ENCODE measurements at regions not wholly inside any gene's neighbourhood (a gene's known extent, or its start where the extent isn't known, plus 50 kb on each side); places are given as distances from the start of the nearest gene placed in this dataset.

DNA sequence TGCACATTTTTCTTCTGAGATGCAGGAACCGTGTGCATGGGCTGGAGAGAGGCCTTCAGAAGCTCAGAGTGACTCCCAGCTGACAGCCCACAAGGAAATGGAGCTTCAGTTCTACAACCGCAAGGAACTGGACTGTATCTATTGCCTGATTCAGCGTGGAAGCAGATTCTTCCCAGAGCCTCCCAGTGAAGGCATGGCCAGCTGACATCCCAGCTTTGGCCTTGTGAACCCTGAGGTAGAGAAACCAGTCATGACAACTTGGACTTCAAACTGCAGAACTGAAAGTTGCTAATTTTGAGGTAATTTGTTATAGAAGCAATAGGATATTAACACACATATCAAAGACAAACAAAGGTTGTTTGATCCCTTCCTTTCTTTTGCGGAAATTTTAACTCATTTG is 94.3 kb upstream of the NOX3 start:
- no peak for TF ChIP-seq POLR2A (IDR thresholded peaks at IDR 0.05)
- TF ChIP-seq, protein P1, sequence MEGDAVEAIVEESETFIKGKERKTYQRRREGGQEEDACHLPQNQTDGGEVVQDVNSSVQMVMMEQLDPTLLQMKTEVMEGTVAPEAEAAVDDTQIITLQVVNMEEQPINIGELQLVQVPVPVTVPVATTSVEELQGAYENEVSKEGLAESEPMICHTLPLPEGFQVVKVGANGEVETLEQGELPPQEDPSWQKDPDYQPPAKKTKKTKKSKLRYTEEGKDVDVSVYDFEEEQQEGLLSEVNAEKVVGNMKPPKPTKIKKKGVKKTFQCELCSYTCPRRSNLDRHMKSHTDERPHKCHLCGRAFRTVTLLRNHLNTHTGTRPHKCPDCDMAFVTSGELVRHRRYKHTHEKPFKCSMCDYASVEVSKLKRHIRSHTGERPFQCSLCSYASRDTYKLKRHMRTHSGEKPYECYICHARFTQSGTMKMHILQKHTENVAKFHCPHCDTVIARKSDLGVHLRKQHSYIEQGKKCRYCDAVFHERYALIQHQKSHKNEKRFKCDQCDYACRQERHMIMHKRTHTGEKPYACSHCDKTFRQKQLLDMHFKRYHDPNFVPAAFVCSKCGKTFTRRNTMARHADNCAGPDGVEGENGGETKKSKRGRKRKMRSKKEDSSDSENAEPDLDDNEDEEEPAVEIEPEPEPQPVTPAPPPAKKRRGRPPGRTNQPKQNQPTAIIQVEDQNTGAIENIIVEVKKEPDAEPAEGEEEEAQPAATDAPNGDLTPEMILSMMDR (IDR thresholded peaks at IDR 0.05), result no peak

All from body of pancreas (tissue), 4 donors.